K562 (cell line): ENCODE measurements at regions not wholly inside any gene's neighbourhood (a gene's known extent, or its start where the extent isn't known, plus 50 kb on each side); places are given as distances from the start of the nearest gene placed in this dataset.

Source experiments
- CCNT2 ChIP-seq: IDR thresholded peaks from 2 replicates; pipeline ENCODE4 v1.6.1; 2011; ENCODE audit warnings: borderline replicate concordance, low read depth, mild to moderate bottlenecking, moderate library complexity, mixed read lengths, low read length; ENCODE audit not compliant: insufficient read length; ENCODE audit errors: extremely low read depth
- FOSL1 ChIP-seq: fragments of 200-800 bp; sonication (Bioruptor generic); conservative IDR thresholded peaks from 2 replicates; pipeline ENCODE4 v1.6.1; 2016; ENCODE audit warnings: missing genetic modification characterization, missing compliant biosample characterization
- GATA2 ChIP-seq: sonication (generic); formaldehyde crosslinking; IDR thresholded peaks from 2 replicates; pipeline ENCODE4 v1.4.0; 2020; ENCODE audit warnings: mild to moderate bottlenecking, missing genetic modification reagents
- HDAC2 ChIP-seq: fragments of 450-650 bp; IDR thresholded peaks from 2 replicates; pipeline ENCODE4 v1.6.1; 2016; ENCODE audit warnings: mild to moderate bottlenecking
- KLF16 ChIP-seq: IDR thresholded peaks from 2 replicates; pipeline ENCODE4 v1.6.1; 2016; ENCODE audit warnings: antibody characterized with exemption
- NEUROD1 ChIP-seq: fragments of 150-350 bp; IDR thresholded peaks from 2 replicates; pipeline ENCODE4 v1.6.1; 2014; ENCODE audit warnings: borderline replicate concordance, low read length, low read depth; ENCODE audit not compliant: partially characterized antibody
- NR2C2 ChIP-seq, 2 experiments: fragments of 200-800 bp in 1 of 2; sonication (Bioruptor generic) in 1 of 2; sonication (generic) in 1 of 2; formaldehyde crosslinking in 1 of 2; IDR thresholded peaks; 2 replicates each; pipeline versions ENCODE4 v1.6.1 to v1.8.0; 2016 to 2022; ENCODE audit warnings: mild to moderate bottlenecking in 1 of 2, missing compliant biosample characterization in 1 of 2, missing genetic modification characterization in 1 of 2, missing genetic modification reagents in 1 of 2
- RAD21 ChIP-seq, 2 experiments: fragments of 250-450 bp in 1 of 2; fragments of 450-650 bp in 1 of 2; sonication (Bioruptor Pico) in 1 of 2; formaldehyde crosslinking in 1 of 2; IDR thresholded peaks in 1 of 2; conservative IDR thresholded peaks in 1 of 2; 2 replicates each; pipeline versions ENCODE4 v1.4.0 to v1.8.0; 2020 to 2022; ENCODE audit warnings: mild to moderate bottlenecking in 2 of 2, moderate library complexity in 1 of 2
- SMC3 ChIP-seq: conservative IDR thresholded peaks from 2 replicates; pipeline ENCODE4 v1.6.1; 2011; ENCODE audit warnings: low read depth, low read length, improper control_type of control experiment; ENCODE audit not compliant: insufficient read depth
- TSHZ1 ChIP-seq: fragments of 250-450 bp; sonication (Bioruptor Pico); IDR thresholded peaks from 2 replicates; pipeline ENCODE4 v1.4.0; 2020; ENCODE audit warnings: mild to moderate bottlenecking, moderate library complexity
- ZNF398 ChIP-seq: fragments of 250-450 bp; sonication (Bioruptor Pico); IDR thresholded peaks from 2 replicates; pipeline ENCODE4 v1.8.0; 2021; ENCODE audit warnings: moderate library complexity, mild to moderate bottlenecking, inconsistent platforms
- ZNF589 ChIP-seq: fragments of 200-800 bp; sonication (Bioruptor generic); IDR thresholded peaks from 2 replicates; pipeline ENCODE4 v1.6.1; 2016; ENCODE audit warnings: low read depth, missing genetic modification characterization, missing compliant biosample characterization
- TF ChIP-seq, protein P1 (sequence below): fragments of 450-650 bp; formaldehyde crosslinking; IDR thresholded peaks from 2 replicates; pipeline ENCODE4 v1.4.0; 2020; ENCODE audit warnings: mild to moderate bottlenecking, moderate library complexity
- TF ChIP-seq, protein P2 (sequence below), 2 experiments: IDR thresholded peaks in 1 of 2; conservative IDR thresholded peaks in 1 of 2; 2 replicates each; pipeline ENCODE4 v1.6.1; 2016; ENCODE audit warnings: low read depth in 2 of 2, mild to moderate bottlenecking in 1 of 2, missing compliant biosample characterization in 1 of 2, missing genetic modification characterization in 1 of 2, moderate library complexity in 1 of 2

DNA sequence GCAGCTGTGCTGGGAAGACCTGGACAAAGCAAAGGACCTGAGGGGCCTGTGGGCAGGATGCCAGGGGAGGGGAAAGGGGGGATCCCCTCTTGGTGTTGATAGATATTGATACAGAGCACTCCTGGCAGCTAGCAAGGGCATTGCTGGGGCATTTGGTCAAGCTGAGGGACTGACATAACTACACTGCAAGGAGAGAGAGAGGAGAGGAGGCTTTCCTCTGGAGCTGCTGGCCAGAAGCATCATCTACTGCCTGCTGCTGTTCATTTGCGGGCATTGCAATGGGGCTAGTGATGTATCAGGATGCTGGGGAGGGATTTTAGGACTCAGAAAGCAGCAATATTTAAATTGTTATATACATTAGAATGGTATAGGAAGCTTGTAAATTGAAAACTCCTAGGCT lies 142.0 kb downstream of the ZNF648 start (continued):
- TF ChIP-seq ZNF398 (CRISPR knock-in tag) = no peak
- no peak for TF ChIP-seq HDAC2
- no peak for TF ChIP-seq KLF16
- peak; percentile 75 to 78 for TF ChIP-seq RAD21 (CRISPR knock-in tag; conservative IDR thresholded peaks at IDR 0.05 in 1 of 2, IDR thresholded peaks at IDR 0.05 in 1 of 2)
- 0 out of 2 replicates have a peak, but pooled peaks have one; percentile 11 for TF ChIP-seq FOSL1 (tag)
- TF ChIP-seq NEUROD1 = no peak
- no peak for TF ChIP-seq GATA2 (CRISPR knock-in tag)
- TF ChIP-seq, protein P1, sequence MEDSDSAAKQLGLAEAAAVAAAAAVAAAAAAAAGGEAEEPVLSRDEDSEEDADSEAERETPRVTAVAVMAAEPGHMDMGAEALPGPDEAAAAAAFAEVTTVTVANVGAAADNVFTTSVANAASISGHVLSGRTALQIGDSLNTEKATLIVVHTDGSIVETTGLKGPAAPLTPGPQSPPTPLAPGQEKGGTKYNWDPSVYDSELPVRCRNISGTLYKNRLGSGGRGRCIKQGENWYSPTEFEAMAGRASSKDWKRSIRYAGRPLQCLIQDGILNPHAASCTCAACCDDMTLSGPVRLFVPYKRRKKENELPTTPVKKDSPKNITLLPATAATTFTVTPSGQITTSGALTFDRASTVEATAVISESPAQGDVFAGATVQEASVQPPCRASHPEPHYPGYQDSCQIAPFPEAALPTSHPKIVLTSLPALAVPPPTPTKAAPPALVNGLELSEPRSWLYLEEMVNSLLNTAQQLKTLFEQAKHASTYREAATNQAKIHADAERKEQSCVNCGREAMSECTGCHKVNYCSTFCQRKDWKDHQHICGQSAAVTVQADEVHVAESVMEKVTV = peak; percentile 71
- TF ChIP-seq TSHZ1 (CRISPR knock-in tag) = no peak
- no peak for TF ChIP-seq CCNT2
- no peak for TF ChIP-seq NR2C2 (CRISPR knock-in tag; IDR thresholded peaks at IDR 0.05)
- 0 out of 2 replicates have a peak, but pooled peaks have one; percentile 15 for TF ChIP-seq NR2C2 (tag; IDR thresholded peaks at IDR 0.05)
- TF ChIP-seq SMC3 = 0 out of 2 replicates have a peak, but pooled peaks have one; percentile 28
- TF ChIP-seq ZNF589 (CRISPR knock-in tag) = no peak
- TF ChIP-seq, protein P2, sequence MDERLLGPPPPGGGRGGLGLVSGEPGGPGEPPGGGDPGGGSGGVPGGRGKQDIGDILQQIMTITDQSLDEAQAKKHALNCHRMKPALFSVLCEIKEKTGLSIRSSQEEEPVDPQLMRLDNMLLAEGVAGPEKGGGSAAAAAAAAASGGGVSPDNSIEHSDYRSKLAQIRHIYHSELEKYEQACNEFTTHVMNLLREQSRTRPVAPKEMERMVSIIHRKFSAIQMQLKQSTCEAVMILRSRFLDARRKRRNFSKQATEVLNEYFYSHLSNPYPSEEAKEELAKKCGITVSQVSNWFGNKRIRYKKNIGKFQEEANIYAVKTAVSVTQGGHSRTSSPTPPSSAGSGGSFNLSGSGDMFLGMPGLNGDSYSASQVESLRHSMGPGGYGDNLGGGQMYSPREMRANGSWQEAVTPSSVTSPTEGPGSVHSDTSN (CRISPR knock-in tag; IDR thresholded peaks at IDR 0.05; ENCODE audit: low read depth) = no peak
- TF ChIP-seq, protein P2 (tag; conservative IDR thresholded peaks at IDR 0.05; ENCODE audit: low read depth) = 0 out of 2 replicates have a peak, but pooled peaks have one; percentile 2
